MM.1S (cell line): ENCODE measurements at regions not wholly inside any gene's neighbourhood (a gene's known extent, or its start where the extent isn't known, plus 50 kb on each side); places are given as distances from the start of the nearest gene placed in this dataset.

Source experiments
- DNase-seq: peaks from one replicate; pipeline ENCODE4 v3.0.0-alpha.2; 2015
- H2AFZ ChIP-seq: fragments of 300-600 bp; sonication (generic); 2 replicates; pipeline ENCODE4 v1.6.0; 2016; ENCODE audit warnings: antibody characterized with exemption, low read length
- H3F3A ChIP-seq: fragments of 300-600 bp; sonication (generic); 2 replicates; pipeline ENCODE4 v1.6.1; 2016; ENCODE audit warnings: mild to moderate bottlenecking, antibody characterized with exemption, low read length, moderate library complexity, mixed read lengths; ENCODE audit not compliant: insufficient read depth
- H3K27ac ChIP-seq: fragments of 300-600 bp; sonication (generic); 2 replicates; pipeline ENCODE4 v1.5.1; 2016; ENCODE audit warnings: mild to moderate bottlenecking, low read length
- H3K27me3 ChIP-seq: fragments of 300-600 bp; sonication (generic); replicated peaks from 2 replicates; pipeline ENCODE4 v1.6.0; 2016; ENCODE audit warnings: low read length; ENCODE audit not compliant: insufficient read depth
- H3K36me3 ChIP-seq: fragments of 300-600 bp; sonication (generic); replicated peaks from 2 replicates; pipeline ENCODE4 v1.6.1; 2016; ENCODE audit warnings: mild to moderate bottlenecking, low read length, mixed read lengths; ENCODE audit not compliant: insufficient read depth
- H3K4me1 ChIP-seq: fragments of 300-600 bp; sonication (generic); 2 replicates; pipeline ENCODE4 v1.6.1; 2016; ENCODE audit warnings: low read length, mixed read lengths
- H3K4me2 ChIP-seq: fragments of 300-600 bp; sonication (generic); 2 replicates; pipeline ENCODE4 v1.6.0; 2016; ENCODE audit warnings: low read depth, low read length
- H3K4me3 ChIP-seq: fragments of 300-600 bp; sonication (generic); 2 replicates; pipeline ENCODE4 v1.5.1; 2016; ENCODE audit warnings: low read length, mixed read lengths
- H3K79me2 ChIP-seq: fragments of 300-600 bp; sonication (generic); 2 replicates; pipeline ENCODE4 v1.6.1; 2016; ENCODE audit warnings: mixed run types, low read length, mixed read lengths
- H3K9ac ChIP-seq: fragments of 300-600 bp; sonication (generic); 2 replicates; pipeline ENCODE4 v1.6.1; 2016; ENCODE audit warnings: low read length, mixed read lengths
- H3K9me2 ChIP-seq: fragments of 300-600 bp; sonication (generic); replicated peaks from 2 replicates; pipeline ENCODE4 v1.6.1; 2016; ENCODE audit warnings: mild to moderate bottlenecking, low read length, mixed read lengths; ENCODE audit not compliant: insufficient read depth
- H3K9me3 ChIP-seq: fragments of 300-600 bp; sonication (generic); replicated peaks from 2 replicates; pipeline ENCODE4 v1.6.1; 2016; ENCODE audit warnings: mild to moderate bottlenecking, low read length, mixed read lengths; ENCODE audit not compliant: insufficient read depth
- H4K20me1 ChIP-seq: fragments of 300-600 bp; sonication (generic); 2 replicates; pipeline ENCODE4 v1.6.1; 2016; ENCODE audit warnings: mild to moderate bottlenecking, low read length, moderate library complexity, mixed read lengths; ENCODE audit not compliant: insufficient read depth
- CTCF ChIP-seq: fragments of 300-600 bp; sonication (generic); IDR thresholded peaks from 2 replicates; pipeline ENCODE4 v1.5.1; 2016; ENCODE audit warnings: antibody characterized with exemption, low read length, mixed read lengths
- EZH2 ChIP-seq: fragments of 300-600 bp; sonication (generic); optimal IDR thresholded peaks from 2 replicates; pipeline ENCODE3; 2017; ENCODE audit warnings: low read depth, mild to moderate bottlenecking, antibody characterized with exemption, low read length, mixed read lengths
- EZH2phosphoT487 ChIP-seq: fragments of 300-600 bp; sonication (generic); IDR thresholded peaks from 2 replicates; pipeline ENCODE4 v1.6.1; 2018; ENCODE audit warnings: antibody characterized with exemption, low read length

- no peaks in the 10 kb centered on the region for H3F3A ChIP-seq
- H3K27me3 ChIP-seq = no peaks in the 10 kb centered on the region
- no peak for DNase-seq
- H3K4me1 ChIP-seq = no peaks in the 10 kb centered on the region
- H3K9ac ChIP-seq = no peak overlapping the region
- H3K4me2 ChIP-seq = no peak overlapping the region
- no peak overlapping the region for H3K4me3 ChIP-seq
- no peaks in the 10 kb centered on the region for H3K9me2 ChIP-seq
- H2AFZ ChIP-seq = no peak overlapping the region
- H3K27ac ChIP-seq = no peak overlapping the region
- TF ChIP-seq EZH2phosphoT487 = no peak
- TF ChIP-seq CTCF = no peak
- no peak for TF ChIP-seq EZH2
- H3K79me2 ChIP-seq = no peaks in the 10 kb centered on the region
- H3K9me3 ChIP-seq = no peaks in the 10 kb centered on the region
- no peaks in the 10 kb centered on the region for H4K20me1 ChIP-seq
- no peaks in the 10 kb centered on the region for H3K36me3 ChIP-seq
Observed at GRCh38 chr4:34649716-34650115, 1594.6 kb downstream of the ARAP2 start.

- H3K4me3 ChIP-seq = no peak overlapping the region
- DNase-seq = no peak
Observed at GRCh38 chr4:34664051-34664450, 1580.3 kb downstream of the ARAP2 start.

GRCh38 chr4:34676400-34676799 lies 1567.9 kb downstream of the ARAP2 start:
- no peaks in the 10 kb centered on the region for H3K4me1 ChIP-seq
- H3K9ac ChIP-seq = no peak overlapping the region
- H3F3A ChIP-seq = no peaks in the 10 kb centered on the region
- H3K27me3 ChIP-seq = no peaks in the 10 kb centered on the region
- H3K9me2 ChIP-seq = no peaks in the 10 kb centered on the region
- no peaks in the 10 kb centered on the region for H4K20me1 ChIP-seq
- H2AFZ ChIP-seq = no peak overlapping the region
- no peaks in the 10 kb centered on the region for H3K79me2 ChIP-seq
- no peaks in the 10 kb centered on the region for H3K36me3 ChIP-seq
- no peak for DNase-seq
- H3K4me3 ChIP-seq = no peak overlapping the region
- H3K4me2 ChIP-seq = no peak overlapping the region
- H3K27ac ChIP-seq = no peak overlapping the region
- H3K9me3 ChIP-seq = no peaks in the 10 kb centered on the region
- TF ChIP-seq CTCF (no peak), EZH2phosphoT487 (no peak)

More at GRCh38 chr4:34664051-34664450, 1580.3 kb downstream of the ARAP2 start:
- Histone ChIP-seq H3K4me1 (no peaks in the 10 kb centered on the region), H3K36me3 (no peaks in the 10 kb centered on the region), H4K20me1 (no peaks in the 10 kb centered on the region), H2AFZ (no peak overlapping the region), H3K9me3 (no peaks in the 10 kb centered on the region), H3K27me3 (no peaks in the 10 kb centered on the region), H3F3A (no peaks in the 10 kb centered on the region), H3K4me2 (no peak overlapping the region), H3K79me2 (no peaks in the 10 kb centered on the region), H3K9me2 (no peaks in the 10 kb centered on the region), H3K27ac (no peak overlapping the region), H3K9ac (no peak overlapping the region)
- TF ChIP-seq EZH2phosphoT487 = no peak
- no peak for TF ChIP-seq CTCF
- no peak for TF ChIP-seq EZH2

GRCh38 chr4:34678431-34678830 lies 1565.9 kb downstream of the ARAP2 start:
- TF ChIP-seq EZH2 = no peak
- no peak for TF ChIP-seq EZH2phosphoT487
- TF ChIP-seq CTCF = no peak
- Histone ChIP-seq H3K27me3 (no peaks in the 10 kb centered on the region), H3F3A (no peaks in the 10 kb centered on the region), H3K36me3 (no peaks in the 10 kb centered on the region), H2AFZ (no peak overlapping the region), H3K27ac (no peak overlapping the region), H3K9me3 (no peaks in the 10 kb centered on the region), H3K4me3 (no peak overlapping the region), H4K20me1 (no peaks in the 10 kb centered on the region), H3K79me2 (no peaks in the 10 kb centered on the region), H3K9me2 (no peaks in the 10 kb centered on the region), H3K4me1 (no peaks in the 10 kb centered on the region), H3K4me2 (no peak overlapping the region), H3K9ac (no peak overlapping the region)
- DNase-seq = no peak
